ENCODE measurements at regions not wholly inside any gene's neighbourhood (a gene's known extent, or its start where the extent isn't known, plus 50 kb on each side); places are given as distances from the start of the nearest gene placed in this dataset.
"Not testable (repeated sequence)": the region's sequence is repeated elsewhere in the genome, so short reads cannot be mapped to it uniquely, and the experiment has no call there.

- DNase-seq (ENCODE audit: low spot score), result no peak
These were observed 443.1 kb upstream of the FMR1 start for GRCh38 chrX:147468600-147468999.

GRCh38 chrX:147476008-147476407, 435.7 kb upstream of the FMR1 start:
- no peak for DNase-seq (ENCODE audit: low spot score)

DNA sequence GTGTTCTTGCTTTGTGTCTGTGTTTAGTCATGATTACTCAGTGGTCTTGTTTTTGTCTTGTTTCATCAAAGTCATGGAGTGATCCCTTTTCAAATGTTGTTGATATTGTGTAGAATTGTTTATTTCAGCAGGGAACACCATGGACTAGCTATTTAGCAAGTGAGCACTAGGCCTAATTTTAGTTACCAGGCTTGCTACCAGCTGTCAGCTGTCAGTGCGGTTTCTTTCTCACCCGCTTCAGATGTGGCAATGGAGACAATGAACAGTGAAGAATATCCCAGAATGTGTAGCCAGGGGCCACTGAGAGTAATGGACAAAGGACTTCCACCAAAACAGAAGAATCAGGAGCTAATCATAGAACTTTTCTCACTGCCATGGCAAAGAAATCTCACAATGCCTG, 432.8 kb upstream of the FMR1 start:
- no peak for DNase-seq (ENCODE audit: low spot score)

DNA sequence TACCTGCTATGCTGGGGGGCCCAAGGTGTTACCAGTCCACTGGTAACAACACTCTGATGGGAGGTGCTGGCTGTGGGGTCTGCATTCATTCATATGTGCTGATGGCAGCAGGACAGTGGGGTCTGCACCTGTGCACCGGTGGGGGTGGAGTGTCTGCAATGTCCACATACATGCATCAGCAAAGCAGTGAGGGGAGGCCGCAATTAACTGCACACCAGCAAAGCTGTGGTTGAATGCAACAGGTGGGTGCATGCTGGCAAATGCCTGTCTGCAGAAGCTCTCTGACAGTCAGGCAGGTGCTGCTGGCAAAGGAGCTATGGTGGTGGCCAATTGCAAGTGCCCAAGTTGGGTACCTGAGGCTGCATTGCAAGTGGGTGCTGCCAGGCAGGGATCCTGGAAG, 426.5 kb upstream of the FMR1 start:
- no peak for DNase-seq (ENCODE audit: low spot score)

DNA sequence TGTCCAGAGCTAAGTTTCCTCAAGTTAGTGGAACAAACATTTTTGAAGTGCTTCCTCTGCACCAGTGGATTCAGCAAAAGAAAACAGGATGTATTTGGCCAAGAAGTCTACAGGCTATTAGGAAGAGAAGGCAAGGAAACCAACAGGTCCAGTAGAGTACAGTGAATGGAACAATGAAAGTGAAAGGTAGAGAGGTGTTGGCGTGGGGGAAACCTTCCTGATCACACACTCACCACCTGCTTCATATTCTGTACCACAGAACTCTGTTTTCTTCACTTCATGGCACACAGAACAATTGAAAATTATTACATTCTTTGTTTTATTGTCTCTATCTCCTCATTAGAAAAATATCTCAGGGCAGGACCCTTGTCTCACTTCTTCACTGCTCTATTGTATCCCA, 417.4 kb upstream of the FMR1 start:
- DNase-seq (ENCODE audit: low spot score), result no peak

DNA sequence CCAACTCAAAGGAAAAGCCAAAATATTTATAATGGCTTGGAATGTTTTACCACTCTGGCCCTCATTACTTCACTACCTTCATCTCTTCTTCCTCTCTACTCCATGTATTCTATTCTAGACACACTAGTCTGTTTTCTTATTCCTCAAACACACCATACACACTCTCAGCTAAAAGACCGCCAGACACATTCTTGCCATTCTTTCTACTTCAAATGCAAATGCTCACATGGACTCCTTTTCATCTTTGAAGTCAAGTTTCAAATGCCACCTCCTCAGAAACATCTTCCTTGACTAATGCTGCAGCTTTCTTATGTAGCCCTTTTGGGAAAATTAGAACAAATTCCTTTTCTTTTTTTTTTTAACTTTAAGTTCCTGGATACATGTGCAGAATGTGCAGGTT, 412.9 kb upstream of the FMR1 start:
- no peak for DNase-seq (ENCODE audit: low spot score)

DNA sequence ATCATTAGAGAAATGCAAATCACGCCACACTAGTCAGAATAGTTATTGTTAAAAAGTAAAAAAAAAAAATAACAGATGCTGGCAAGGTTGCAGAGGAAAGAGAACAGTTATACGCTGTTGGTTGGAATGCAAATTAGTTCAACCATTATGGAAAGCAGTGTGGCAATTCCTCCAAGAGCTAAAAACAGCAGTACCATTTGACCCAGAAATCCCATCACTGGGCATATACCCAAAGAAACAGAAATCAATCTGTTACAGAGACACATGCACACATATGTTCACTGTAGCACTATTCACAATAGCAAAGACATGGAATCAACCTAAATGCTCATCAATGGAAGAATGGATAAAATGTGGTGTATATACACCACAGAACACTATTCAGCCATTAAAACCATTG, 388.7 kb upstream of the FMR1 start:
- DNase-seq (ENCODE audit: low spot score), result no peak

DNA sequence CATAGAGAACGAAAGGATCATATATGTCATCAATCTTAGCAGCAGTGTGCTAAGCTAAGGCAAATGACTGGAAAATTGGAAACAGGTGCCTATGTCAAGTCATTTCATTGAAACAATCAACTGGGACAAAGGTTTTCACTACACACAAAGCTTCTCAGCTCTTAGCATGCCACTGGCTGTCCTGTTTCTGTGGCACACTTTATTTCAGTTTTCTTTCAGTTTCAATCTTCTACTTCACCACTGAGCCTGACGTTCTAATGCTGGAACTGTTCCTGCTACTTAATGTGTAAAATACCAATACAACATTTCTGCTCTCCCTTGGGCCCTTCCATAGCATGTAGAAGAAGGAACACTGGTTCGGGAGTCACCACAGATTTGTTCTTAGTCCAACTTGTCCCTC, 378.3 kb upstream of the FMR1 start:
- DNase-seq (ENCODE audit: low spot score), result no peak

DNA sequence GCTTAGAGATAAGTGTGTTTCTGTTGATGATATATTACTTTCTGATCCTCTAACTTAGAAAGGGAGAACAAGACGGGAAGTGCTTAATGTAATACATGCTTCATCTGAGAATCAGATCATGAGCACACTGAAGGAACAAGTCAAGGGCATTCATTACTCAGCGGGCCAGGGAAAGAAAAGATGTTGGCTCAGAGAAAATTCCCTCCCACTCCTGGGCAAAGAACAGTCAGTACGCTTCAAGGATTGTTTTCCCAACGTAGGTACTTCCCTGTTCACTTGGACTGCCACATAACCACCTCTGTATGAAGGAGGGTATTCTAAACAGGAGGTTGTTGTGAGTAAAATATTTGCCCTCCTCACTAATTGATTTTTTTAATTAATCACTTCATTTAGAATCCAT, 374.5 kb upstream of the FMR1 start:
- no peak for DNase-seq (ENCODE audit: low spot score)

DNA sequence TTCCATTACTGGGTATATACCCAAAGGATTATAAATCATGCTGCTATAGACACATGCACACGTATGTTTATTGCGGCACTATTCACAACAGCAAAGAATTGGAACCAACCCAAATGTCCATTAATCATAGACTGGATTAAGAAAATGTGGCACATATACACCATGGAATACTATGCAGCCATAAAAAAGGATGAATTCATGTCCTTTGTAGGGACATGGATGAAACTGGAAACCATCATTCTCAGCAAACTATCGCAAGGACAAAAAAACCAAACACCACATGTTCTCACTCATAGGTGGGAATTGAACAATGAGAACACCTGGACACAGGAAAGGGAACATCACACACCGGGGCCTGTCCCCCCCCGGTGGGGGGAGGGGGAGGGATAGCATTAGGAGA, 363.7 kb upstream of the FMR1 start:
- not testable (repeated sequence) for DNase-seq (ENCODE audit: low spot score)

GRCh38 chrX:147550217-147550616, 361.5 kb upstream of the FMR1 start:
- no peak for DNase-seq (ENCODE audit: low spot score)

DNA sequence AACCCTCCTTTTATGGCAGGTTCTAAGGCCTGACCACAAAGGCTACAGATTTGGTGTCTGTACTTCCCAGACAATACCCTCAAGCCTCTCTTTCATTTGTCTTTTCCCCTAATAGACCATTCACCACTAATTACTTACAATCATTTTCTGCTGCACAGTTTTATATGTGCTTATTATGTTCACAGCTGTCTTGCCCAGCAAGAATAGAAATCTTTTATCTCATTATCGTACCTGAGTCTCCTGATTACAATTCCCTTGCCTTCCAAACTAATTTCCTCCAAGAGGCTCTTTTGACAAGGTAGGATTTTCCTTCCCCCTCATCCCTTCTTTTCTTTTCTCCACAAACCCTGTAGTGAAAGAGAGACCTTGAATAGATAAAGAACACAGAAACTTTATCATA, 352.5 kb upstream of the FMR1 start:
- no peak for DNase-seq (ENCODE audit: low spot score)

- DNase-seq (ENCODE audit: low spot score), result no peak
These were observed 346.5 kb upstream of the FMR1 start for GRCh38 chrX:147565237-147565636.

DNA sequence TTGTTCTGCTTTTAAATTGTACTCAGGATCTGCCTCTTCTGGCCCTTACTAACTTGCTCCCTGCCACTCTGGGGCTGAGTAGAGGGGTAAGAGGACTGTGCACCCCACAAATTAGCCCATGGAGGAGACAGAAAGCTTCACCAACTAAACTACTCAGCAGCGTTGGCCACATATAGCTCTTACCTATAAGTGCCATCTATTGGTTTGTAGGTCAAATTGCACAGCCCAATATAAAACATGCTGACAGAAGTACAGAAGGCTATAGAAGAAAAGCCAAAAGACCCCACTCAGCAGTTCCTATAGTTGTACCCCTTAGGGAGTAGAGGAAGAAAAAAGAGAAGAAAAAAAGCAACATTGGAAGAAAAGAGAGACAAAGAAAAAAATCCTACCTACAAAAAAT, 341.2 kb upstream of the FMR1 start:
- DNase-seq (ENCODE audit: low spot score), result no peak

DNA sequence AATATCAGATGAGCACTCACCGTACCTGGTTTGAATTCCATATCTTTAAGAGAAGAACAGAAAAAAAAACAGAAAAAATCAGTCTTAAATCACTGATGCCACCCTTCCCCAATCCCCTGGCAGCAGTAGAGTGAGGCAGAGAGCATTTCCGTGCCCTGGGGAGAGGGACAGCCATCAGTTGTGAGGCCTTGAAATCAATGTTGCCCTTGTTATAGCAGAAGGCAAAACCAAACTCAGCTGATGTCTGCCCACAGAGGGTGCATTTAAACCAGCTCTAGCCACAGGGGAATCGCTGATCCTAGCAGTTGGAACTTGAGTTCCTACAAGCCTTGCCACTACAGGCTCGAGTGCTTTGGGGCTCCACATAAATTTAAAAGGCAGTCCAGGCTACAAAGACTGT, 338.5 kb upstream of the FMR1 start:
- no peak for DNase-seq (ENCODE audit: low spot score)

- DNase-seq (ENCODE audit: low spot score), result no peak
These were observed 309.5 kb upstream of the FMR1 start for GRCh38 chrX:147602176-147602696.

- DNase-seq (ENCODE audit: low spot score), result no peak
These were observed 285.1 kb upstream of the FMR1 start for GRCh38 chrX:147626605-147627004.

GRCh38 chrX:147635186-147635585, 276.5 kb upstream of the FMR1 start:
- no peak for DNase-seq (ENCODE audit: low spot score)

DNA sequence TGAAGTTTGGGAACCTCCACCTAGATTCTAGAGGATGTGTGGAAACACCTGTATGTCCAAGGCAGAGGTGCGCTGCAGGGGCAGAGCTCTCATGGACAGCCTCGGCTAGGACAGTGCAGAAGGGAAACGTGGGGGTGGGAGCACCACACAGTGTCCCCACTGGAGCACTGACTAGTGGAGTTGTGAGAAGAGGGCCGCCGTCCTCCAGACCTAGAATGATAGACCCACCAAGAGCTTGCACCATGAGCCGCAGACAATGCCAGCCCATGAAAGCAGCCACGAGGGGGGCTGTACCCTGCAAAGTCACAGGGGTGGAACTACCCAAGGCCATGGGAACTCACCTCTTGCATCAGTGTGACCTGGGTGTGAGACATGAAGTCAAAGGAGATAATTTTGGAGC, 274.5 kb upstream of the FMR1 start:
- DNase-seq (ENCODE audit: low spot score), result no peak

- DNase-seq (ENCODE audit: low spot score), result no peak
These were observed 264.6 kb upstream of the FMR1 start for GRCh38 chrX:147646949-147647723.

GRCh38 chrX:147675819-147676218, 235.9 kb upstream of the FMR1 start:
- no peak for DNase-seq (ENCODE audit: low spot score)

GRCh38 chrX:147679356-147680005, 232.2 kb upstream of the FMR1 start:
- no peak for DNase-seq (ENCODE audit: low spot score)

GRCh38 chrX:147680251-147680650, 231.5 kb upstream of the FMR1 start:
- DNase-seq (ENCODE audit: low spot score), result no peak

GRCh38 chrX:147693511-147693910, 218.2 kb upstream of the FMR1 start:
- no peak for DNase-seq (ENCODE audit: low spot score)
